ENCODE measurements at regions not wholly inside any gene's neighbourhood (a gene's known extent, or its start where the extent isn't known, plus 50 kb on each side); places are given as distances from the start of the nearest gene placed in this dataset.
"Not testable (repeated sequence)": the region's sequence is repeated elsewhere in the genome, so short reads cannot be mapped to it uniquely, and the experiment has no call there.

DNA sequence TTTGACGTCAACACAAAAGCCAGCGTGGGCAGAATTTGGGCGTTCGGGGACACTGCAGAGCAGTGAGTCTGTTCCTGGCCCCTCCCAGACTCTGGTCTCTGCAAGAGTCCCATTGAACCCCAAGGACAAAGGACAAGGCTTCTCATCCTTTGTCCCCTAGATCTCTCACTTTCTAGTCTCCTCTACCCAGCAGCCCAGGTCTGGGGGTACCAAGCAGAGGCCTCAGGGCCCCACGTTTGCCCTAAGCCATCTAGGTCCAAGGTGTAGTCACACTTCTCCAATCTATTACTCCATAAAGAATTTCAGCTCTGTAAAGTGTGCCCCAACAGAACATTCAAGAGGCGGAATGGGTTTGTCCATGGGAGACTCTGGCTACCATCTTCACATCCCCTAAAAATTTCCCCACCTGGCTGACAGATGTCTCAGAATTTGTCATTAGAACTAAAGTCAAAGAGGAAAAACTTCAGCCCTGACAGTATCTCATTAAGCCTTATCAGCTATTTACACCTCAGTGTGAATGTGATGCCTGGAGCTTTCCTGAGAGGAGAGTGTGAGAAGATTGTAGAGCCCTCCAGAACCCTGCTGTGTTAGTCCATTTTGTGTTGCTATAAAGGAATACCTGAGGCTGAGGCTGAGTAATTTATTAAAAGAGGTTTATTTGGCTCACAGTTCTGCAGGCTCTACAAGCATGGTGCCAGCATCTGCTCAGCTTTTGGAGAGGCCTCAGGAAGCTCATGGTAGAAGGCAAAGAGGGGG is 81.4 kb upstream of the HABP2 start:
- ATAC-seq: no peak

DNA sequence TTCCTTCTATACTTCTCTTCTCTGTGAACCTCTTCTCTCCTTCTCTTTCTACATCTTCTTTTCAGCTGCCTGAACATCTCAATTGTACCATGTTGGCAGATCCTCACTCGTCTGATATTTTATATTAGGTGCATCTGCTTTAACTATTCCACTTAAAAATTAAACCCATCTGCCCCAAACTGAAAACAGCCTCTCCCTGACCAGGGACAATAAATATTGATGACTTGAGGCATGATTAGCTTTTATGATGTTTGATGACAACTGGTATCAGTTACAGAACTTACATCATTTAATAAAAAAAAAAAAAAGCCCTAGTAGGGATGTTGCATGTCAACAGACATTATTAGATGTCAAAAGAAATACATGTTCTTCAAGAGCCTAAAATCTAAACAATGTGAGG is 79.8 kb upstream of the HABP2 start:
- no peak for ATAC-seq

DNA sequence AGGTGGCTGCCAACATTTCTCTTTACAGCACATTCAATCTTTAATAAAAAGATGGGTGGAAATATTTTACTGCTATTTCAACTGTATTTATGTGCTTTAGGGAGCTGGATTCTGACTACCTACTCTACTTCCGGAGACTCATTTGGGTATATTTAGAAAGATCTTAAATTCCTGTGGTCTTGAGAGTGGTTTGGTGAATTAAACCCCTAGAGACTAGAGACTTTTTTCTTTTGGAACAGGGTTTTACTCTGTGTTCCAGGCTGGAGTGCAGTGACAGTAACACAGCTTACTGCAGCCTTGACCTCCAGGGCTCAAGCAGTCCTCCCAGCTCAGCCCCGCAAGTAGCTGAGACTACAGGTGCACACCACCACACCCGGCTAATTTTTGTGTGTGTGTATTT is 79.0 kb upstream of the HABP2 start:
- no peak for ATAC-seq

DNA sequence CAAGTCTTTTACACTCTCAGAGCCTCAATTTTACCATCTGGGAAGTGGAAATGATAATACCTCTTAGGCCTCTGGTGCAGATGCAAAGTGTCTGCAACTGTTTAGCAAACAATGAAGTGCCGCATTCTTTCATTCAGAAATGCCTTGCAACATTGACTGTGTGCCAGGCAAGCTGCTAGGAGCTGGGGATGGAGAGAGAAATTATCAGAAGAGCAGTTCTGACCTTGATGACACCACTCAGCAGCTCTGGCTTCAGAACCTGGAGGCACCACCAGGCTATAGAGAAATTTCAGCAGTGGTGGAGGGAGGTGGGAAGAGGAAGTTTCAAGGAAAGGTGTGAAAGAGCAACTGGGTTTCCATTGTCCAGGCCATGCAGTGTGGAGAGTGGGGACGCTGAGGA is 78.1 kb upstream of the HABP2 start:
- no peak for ATAC-seq

DNA sequence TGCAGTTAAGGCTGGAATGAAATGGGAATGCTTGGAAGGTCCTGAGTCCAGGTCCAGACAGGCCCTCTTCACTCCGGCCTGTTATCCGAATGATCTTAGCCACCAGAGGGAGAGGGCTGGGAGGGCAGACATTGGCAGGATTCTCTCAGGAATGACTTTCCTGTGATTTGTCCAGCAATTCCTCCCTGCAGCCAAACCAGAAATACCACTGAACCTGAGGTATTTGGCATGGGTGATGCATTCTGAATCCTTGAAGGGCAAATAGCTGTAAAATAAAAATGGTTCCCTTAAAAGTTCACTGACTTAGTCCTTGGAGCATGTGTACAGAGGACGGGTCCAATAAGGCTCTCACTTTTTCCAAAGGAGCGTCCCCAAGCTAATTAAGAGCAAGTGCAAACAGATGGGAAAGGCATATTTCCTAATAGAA is 77.5 kb upstream of the HABP2 start:
- no peak for ATAC-seq

DNA sequence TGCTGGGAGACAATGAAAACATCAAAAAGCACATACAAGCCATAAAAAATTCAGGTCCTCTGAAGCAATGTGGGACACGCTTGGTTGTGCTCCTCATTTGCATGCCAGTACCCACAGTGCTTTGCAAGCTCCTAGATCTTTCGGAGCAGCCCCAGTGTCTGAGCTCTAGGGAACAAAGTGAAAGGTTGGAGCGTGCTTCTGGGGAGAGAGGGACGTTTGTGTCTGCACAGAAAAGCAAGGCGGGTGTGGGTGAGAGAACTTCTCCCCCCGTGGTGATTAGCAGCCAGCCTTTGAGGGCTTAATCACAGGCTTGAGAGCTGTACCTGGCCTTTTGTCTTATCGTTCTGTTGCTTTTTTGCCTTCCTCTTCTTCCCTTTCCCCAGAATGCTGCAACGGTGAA is 76.7 kb upstream of the HABP2 start:
- ATAC-seq: no peak

DNA sequence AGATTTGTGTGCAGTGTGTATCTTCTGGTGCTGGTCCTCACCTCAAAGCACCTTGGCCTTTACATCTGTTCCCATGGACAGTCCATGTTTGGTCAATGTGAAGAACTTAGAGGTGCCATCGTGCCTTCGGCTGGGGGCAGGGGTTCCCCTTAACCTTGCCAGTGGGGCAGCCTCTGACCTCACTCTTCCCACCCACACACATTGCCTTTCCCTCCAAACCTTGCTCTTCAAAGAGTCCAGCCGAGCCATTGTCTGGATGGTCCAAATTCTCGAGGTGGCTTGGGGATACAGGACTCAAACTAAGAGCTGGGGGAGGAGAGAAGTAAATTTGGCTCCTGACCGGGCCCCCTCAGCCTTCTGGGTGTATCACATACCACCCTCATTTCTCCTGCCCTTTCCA is 76.2 kb upstream of the HABP2 start:
- ATAC-seq: no peak

DNA sequence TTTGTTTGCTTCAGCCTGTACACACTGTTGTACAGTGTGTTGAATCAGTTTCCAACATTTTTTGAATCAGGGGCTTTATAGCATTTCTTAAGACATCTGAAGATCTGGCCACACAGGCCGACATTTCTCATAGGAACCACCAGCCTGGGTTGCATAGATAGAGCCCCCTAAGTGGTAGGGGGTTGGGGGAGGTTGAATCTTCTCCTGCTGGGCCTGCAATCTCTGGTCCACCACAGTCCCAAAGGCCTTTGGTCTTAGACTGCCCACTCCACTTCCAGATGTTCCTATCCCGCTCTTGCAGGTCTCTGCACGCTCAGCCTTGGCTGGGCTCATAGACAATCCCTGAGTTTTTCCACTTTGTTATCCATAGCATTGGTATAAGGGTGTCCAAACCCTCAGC is 75.4 kb upstream of the HABP2 start:
- ATAC-seq: no peak

DNA sequence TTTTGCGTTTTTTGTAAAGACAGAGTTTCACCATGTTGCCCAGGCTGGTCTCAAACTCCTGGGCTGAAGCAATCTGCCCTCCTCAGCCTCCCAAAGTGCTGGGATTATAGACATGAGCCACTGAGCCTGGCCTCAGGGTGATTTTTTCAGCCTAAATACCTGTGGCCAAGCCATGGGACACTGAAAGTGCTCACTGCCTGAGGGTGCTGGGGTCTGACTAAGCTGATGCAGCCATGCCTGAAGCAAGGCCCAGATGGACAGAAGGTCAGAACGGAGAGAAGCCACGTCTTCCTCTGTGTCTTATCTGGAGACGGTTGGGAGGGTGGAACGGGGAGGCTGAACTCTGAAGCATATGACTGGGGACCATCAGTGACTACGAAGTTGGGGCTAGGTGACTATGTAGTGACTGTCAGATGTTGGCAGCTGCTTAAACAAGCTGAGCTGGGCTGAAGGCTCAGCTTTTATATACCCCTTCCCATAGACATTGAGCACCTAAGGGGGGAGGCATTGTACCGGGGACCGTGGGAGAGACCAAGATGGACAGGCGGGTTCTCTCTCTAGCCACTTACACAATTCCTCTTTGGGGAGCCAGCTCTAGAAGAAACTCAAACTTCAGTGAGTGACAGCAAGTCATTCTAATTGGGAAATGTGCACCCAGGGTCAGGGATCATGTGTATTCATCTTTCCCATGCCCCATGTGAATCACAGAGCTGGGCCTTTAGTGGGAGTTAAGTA is 73.3 kb upstream of the HABP2 start:
- ATAC-seq: no peak

DNA sequence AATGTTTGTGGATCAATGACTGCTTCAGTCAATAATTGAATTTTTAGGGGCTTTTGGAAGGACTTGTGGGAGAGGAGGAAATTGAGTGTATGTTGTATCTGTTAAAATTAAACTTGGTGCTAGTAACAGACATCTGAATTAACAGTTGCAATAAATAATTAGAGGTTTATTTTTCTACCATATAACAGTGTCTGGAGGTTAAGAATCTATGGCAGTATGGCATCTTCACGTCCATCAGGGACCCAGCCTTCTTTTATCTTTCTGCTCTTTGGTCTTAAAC is 72.8 kb upstream of the HABP2 start:
- no peak for ATAC-seq

DNA sequence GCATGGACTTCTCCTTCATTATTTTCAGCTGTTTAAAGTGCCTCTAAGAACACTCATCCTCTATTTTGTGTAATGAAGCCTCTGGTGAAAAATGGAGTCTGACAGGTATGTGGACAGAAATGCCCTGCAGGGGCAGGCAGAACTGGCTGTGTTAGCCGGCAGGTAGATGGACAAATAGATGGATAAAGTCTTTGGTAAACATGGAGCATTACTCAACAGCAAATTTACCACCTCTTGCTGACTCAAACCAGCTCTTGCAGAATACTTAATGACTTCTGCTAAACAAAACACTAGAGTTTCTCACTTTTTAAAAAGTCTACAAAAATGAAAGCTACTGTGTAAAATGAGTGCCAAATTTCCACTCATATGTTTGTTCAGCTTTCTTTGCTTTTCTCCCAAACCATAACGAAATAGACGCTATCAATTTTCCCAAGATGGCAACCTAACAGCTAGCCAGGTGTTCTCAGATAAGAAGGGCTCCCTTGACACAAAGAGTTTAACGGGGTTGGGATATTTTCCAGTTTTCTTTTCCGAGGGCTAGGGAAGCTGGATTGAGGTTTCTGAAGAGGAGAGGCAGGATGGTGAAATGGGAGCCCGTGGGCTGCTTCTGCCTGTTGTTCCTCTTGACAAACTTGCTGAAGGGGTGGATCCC is 71.9 kb upstream of the HABP2 start:
- ATAC-seq: no peak

DNA sequence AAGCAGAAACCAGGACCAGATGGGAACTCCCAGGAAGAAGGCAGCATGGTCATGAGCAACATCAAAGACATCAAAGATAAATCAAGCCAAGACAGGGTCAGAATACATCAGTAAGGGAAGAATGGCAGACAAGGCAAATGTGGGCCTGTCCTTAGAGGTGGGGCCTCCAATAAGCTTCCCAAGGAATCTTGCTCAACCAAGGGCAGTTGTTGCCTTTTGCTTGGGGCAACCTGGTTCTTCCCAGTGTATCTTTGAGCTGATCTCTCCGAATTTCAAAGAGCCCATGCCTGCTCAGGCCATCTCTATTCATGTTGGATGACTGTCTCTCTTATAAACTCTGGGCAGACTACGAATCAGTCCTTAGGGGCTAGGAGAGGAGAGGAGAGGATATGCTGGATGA is 68.4 kb upstream of the HABP2 start:
- ATAC-seq: no peak

DNA sequence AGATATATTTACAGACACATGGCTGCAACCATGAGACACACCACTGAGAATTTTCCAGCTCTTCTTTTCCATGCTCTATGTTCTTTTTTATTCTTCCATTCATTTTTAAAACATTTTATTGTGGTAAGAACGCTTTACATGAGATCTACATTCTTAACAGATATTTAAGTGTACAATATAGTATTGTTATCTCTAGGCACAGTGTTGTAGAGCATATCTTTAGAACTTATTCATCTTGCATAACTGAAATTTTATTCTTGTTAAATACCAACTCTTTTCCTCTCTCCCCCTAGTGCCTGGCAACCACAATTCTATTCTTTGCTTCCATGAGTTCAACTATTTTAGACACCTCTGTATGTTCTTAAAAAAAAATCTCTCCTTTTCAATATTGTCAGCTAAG is 67.1 kb upstream of the HABP2 start:
- no peak for ATAC-seq

DNA sequence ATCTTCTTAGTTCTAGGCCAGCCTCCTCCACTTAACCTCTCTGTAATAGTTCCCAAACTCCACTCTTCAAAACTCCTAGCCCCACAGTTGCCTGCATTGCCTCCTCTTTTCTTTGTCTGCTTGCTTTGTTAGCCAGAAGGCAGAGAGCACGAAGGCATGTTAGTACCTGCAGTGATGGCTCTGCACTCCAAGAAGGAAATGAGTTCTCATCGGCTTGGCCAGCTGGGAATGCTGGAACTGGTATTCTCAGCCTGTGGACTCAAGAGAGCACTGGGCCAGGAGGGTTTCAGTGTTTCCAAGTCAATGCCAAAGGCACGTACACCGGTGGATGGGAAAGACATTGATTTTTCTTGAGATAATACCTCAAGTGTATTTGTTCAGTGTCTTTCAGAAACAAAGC is 66.3 kb upstream of the HABP2 start:
- no peak for ATAC-seq

DNA sequence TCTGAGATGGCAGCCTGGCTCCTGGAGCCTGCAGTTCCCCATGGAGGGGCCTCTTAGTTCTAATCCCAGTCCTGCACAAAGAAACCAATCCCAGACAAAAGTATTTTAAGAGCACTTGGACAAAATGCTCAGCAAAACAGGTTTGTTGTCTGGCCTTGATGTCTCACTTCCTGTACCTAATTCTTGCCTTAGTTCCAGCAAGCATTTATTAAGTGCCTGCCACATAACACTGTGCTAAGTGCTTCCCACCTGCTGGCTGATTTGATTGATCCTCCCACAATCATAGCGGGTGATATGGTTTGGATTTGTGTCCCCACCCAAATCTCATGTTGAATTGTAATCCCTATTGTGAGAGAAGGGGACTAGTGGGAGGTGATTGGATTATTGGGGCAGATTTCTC is 65.7 kb upstream of the HABP2 start:
- ATAC-seq: no peak

DNA sequence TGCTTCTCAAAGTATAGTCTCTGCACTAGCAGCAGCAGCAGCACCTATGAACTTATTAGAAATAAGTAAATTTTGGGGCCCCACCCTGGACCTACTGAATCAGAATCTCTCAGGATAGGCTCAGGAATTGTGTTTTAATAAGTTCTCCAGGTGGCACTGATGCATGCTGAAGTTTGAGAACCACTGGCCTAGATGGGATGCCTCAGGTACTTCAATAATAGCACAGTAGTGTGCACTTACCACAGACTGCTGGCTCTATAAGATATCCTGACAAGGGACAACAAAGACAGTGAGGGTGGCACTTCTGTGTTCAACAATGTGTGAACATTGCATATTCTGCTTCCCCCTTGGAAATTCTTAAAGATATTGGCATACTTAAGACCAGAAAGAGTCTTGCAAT is 64.7 kb upstream of the HABP2 start:
- no peak for ATAC-seq

DNA sequence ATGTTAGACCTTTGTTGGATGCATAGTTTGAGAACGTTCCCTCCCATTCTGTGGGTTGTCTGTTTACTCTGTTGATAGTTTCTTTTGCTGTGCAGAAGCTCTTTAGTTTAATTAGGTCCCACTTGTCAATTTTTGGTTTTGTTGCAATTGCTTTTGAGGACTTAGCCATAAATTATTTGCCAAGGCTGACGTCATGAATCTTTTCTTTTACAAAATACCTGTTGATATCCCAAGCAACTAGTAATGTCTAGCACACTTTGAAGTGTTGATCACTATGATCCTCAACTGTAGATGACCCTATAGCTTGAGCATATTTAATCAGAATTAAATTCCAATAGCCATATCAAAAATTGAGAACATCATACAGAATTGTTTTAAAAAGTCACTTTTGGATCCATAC is 63.3 kb upstream of the HABP2 start:
- not testable (repeated sequence) for ATAC-seq

DNA sequence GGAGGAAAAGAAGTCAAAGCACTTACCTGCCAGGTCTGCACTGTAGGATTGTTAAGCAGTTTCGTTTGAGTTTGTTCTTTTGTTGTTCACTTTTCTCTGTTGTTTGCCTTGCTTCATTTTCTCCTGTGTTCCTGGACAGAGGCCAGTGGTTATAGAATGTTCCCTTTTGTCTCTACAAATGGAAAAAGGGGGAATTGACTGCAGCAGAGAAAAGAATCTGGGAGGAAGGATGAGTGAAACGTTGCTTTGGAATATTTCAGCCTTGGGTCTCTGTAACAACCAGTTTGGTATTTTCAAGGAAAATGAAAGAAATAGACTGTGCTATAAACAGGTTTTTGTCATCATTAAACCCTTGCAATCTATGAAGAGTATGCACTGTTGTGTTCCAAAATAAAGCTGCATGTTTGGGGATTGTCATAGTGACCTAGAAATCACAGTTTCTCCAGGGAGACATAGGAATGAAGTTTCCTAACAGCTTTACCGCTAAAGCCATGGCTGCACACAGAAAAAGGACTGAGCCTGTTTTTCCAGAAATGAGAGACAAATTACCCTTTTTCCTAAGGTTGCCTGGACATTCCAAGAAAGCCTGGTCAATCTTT is 60.8 kb upstream of the HABP2 start:
- ATAC-seq: no peak

DNA sequence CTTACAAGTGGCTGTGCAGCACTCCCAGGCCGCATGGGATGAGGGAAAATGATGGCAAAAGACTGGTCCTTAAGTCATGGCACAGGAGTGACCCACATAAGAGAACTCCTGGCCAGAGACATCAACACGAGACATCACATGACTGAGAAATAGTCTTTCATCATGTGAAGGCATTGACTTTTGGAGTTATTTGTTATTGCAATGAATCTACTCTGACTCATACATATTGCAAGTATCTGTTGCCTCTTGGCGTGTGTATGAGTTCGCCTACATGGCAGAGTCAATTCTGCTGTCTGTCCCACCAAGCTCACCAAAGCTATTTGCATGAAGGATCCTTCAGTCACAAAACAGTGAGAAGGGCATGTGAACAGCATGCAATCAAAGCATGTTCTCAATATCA is 59.7 kb upstream of the HABP2 start:
- ATAC-seq: no peak

DNA sequence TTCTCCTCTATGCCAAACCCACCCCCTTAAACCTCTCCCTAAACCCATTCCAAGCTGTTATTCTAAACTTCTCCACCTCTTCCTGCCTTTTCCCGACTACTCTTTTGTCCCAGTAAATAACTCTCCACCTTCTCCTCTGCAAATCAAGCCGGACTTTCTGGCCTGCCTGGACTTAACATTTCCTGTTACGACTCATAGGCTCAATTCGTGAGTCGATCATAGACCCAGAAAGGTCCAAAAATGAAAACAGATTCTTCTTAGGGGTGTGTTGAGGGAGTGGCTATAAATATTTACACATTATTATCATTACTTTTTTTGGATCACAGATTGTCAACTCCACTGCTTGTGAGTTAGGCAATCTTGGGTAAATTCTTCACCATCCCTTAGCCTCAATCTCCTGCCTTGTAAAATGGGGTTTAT is 59.0 kb upstream of the HABP2 start:
- ATAC-seq: no peak

DNA sequence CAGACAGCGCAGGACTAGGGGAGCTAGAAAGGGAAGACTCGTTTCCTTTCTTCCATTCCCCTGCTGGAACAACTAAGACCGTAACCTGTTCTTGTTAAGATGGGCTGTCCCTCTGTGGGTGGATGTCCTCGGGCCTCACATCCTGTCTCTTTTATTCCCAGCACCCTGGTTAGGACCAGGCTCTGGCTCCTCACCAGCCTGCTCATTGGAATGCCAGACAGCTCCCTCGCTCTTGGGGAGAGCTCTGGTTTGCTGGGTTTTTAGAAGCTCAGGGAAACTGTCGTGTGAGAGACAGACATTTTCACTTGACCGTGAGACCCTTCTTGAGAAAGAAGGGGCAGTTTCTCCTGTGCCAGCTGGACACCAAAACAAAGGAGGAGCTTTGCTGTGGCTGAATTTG is 58.1 kb upstream of the HABP2 start:
- no peak for ATAC-seq

DNA sequence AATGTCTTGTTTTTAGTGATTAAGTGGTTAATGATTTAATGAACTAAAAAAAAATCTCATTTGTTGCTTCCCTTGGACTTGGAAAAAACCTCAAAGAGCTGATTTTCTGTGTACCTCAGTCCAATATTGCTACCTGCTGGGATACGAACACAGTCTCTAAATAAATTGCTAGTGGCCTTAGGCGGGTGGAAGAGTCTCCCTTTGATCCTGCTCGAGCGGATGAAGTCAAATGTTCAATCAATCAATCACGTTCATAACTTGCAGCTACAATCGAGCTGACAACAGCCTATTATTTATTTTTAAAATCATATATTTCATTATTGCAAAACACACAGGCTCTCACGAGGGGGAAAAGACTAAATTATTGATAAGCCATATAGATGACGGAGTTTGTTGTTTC is 57.3 kb upstream of the HABP2 start:
- ATAC-seq: no peak

DNA sequence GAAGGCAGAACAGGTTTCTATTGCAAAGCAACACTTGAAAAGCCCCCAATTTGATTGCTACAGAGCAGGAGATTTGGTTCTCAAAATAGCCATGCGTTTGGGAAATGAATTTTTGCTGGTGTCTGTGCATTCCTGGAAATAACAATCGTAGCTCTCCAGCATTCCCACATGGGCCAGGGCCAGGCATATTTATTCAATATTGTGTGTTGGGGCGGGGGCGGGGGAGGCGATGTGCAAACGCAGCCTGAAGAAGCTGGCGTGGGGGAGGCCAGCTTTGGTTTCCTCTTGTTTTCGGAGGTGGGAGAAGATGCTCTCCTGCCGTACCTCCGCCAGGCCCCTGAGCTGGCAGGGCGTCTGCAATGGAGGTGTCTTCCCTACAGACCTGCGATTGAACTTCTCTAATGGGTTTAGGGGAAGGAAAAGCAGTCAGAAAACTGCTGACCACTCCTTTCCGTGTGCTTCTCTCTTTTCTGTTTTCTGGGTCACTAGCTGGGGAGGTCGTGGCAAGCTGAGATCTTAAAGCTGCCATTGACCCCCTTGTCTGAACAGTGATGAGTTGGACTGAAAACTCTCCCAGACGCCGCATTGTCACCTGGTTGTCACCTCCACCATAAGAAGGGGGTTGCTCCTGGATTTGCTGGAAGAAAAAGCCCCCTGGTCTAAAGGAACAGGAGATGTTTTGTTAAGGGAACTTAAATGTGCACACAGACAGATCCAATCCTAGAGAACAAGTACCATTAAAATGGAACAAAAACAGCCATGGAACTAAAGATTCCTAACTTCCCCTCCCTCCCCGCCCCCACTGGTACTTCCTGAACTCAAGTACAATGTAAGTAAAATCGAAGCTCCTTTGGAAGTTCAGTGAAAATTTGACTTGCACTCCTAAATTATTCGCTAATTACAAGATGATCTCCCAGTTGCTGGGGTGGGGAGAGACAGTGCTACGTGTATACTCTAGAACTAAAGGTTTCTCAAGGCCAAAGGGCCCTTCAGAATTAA is 56.4 kb upstream of the HABP2 start:
- ATAC-seq: no peak

All from activated CD4-positive, CD25-positive, alpha-beta regulatory T cell treated with anti-CD3 and anti-CD28 coated beads, Interleukin-2, amount 50 U/mL, for 24 hours (primary cell).